ENCODE measurements at regions not wholly inside any gene's neighbourhood (a gene's known extent, or its start where the extent isn't known, plus 50 kb on each side); places are given as distances from the start of the nearest gene placed in this dataset.

GRCh38 chr18:78477840-78478239 is 501.8 kb upstream of the SALL3 start:
- DNase-seq (ENCODE audit: low read depth, low spot score) = no peak
- H3K36me3 Mint-ChIP-seq (ENCODE audit: low read depth) = no peaks in the 10 kb centered on the region
- H3K4me1 Mint-ChIP-seq = no peaks in the 10 kb centered on the region
- H3K27ac Mint-ChIP-seq (ENCODE audit: unreplicated experiment) = peak overlapping the region; percentile 27
- H3K4me3 Mint-ChIP-seq = no peak overlapping the region
- no peaks in the 10 kb centered on the region for H3K9me3 Mint-ChIP-seq
- no peaks in the 10 kb centered on the region for H3K27me3 Mint-ChIP-seq (ENCODE audit: low read depth)
- TF ChIP-seq, protein P1, sequence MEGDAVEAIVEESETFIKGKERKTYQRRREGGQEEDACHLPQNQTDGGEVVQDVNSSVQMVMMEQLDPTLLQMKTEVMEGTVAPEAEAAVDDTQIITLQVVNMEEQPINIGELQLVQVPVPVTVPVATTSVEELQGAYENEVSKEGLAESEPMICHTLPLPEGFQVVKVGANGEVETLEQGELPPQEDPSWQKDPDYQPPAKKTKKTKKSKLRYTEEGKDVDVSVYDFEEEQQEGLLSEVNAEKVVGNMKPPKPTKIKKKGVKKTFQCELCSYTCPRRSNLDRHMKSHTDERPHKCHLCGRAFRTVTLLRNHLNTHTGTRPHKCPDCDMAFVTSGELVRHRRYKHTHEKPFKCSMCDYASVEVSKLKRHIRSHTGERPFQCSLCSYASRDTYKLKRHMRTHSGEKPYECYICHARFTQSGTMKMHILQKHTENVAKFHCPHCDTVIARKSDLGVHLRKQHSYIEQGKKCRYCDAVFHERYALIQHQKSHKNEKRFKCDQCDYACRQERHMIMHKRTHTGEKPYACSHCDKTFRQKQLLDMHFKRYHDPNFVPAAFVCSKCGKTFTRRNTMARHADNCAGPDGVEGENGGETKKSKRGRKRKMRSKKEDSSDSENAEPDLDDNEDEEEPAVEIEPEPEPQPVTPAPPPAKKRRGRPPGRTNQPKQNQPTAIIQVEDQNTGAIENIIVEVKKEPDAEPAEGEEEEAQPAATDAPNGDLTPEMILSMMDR (conservative IDR thresholded peaks at IDR 0.05) = no peak

DNA sequence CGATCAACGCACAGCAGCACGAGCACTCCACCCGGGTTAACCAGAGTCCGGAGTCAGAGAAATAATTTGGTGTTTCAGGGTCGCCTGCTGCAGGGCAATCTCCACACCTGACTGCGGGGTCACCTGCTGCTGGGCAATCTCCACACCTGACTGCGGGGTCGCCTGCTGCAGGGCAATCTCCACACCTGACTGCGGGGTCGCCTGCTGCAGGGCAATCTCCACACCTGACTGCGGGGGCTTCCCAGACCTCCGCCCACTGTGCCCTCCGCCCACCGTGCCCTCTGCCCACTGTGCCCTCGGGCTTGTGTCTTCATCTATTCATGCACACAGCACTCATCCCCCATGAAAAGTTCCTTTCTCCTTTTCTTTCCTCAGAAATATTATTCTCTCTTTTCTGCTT is 500.2 kb upstream of the SALL3 start:
- Mint-ChIP-seq H3K4me1 (no peaks in the 10 kb centered on the region), H3K27ac (ENCODE audit: unreplicated experiment) (no peak overlapping the region), H3K9me3 (no peaks in the 10 kb centered on the region), H3K27me3 (ENCODE audit: low read depth) (no peaks in the 10 kb centered on the region), H3K36me3 (ENCODE audit: low read depth) (no peaks in the 10 kb centered on the region), H3K4me3 (no peak overlapping the region)
- TF ChIP-seq, protein P1 (conservative IDR thresholded peaks at IDR 0.05) = no peak
- no peak for DNase-seq (ENCODE audit: low read depth, low spot score)

GRCh38 chr18:78480262-78481054 is 499.2 kb upstream of the SALL3 start:
- Mint-ChIP-seq H3K36me3 (ENCODE audit: low read depth) (no peaks in the 10 kb centered on the region), H3K4me3 (no peak overlapping the region)

DNA sequence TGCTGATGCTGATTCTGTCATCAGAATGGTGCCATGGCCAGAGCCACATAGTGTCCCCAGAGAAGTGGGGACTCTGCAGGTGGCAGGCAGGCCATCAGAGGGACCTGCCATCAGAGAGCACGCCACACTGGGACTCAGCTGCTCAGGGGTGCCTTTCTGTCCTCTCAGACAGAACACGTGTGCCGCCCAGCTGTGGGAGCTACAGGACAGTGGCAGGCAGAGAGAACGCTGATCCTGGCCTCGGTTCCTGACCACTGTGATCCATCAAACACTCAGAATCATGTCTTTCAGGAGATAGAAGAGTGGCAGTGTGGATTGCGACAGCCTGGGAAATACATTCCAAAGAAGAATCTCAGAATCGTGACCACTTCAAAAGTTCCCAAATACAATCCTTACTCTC is 497.2 kb upstream of the SALL3 start:
- Mint-ChIP-seq H3K4me3 (no peak overlapping the region), H3K27me3 (ENCODE audit: low read depth) (no peaks in the 10 kb centered on the region), H3K27ac (ENCODE audit: unreplicated experiment) (no peak overlapping the region), H3K4me1 (no peaks in the 10 kb centered on the region), H3K9me3 (peaks cover 4% of the 10 kb centered on the region), H3K36me3 (ENCODE audit: low read depth) (no peaks in the 10 kb centered on the region)
- TF ChIP-seq, protein P1 (conservative IDR thresholded peaks at IDR 0.05) = no peak
- DNase-seq (ENCODE audit: low read depth, low spot score) = no peak

More at GRCh38 chr18:78480262-78481054, 499.2 kb upstream of the SALL3 start:
- TF ChIP-seq, protein P1 (conservative IDR thresholded peaks at IDR 0.05) = no peak
- no peaks in the 10 kb centered on the region for H3K9me3 Mint-ChIP-seq
- no peak overlapping the region for H3K27ac Mint-ChIP-seq (ENCODE audit: unreplicated experiment)
- no peaks in the 10 kb centered on the region for H3K27me3 Mint-ChIP-seq (ENCODE audit: low read depth)
- no peak for DNase-seq (ENCODE audit: low read depth, low spot score)
- H3K4me1 Mint-ChIP-seq = no peaks in the 10 kb centered on the region

- no peaks in the 10 kb centered on the region for H3K4me1 Mint-ChIP-seq
- H3K27ac Mint-ChIP-seq (ENCODE audit: unreplicated experiment) = no peak overlapping the region
Measured at GRCh38 chr18:78487649-78488048, 492.0 kb upstream of the SALL3 start.

More at GRCh38 chr18:78487649-78488048, 492.0 kb upstream of the SALL3 start:
- H3K4me3 Mint-ChIP-seq = no peak overlapping the region
- H3K9me3 Mint-ChIP-seq = peaks cover 6% of the 10 kb centered on the region
- no peak for DNase-seq (ENCODE audit: low read depth, low spot score)
- no peaks in the 10 kb centered on the region for H3K27me3 Mint-ChIP-seq (ENCODE audit: low read depth)
- TF ChIP-seq, protein P1 (conservative IDR thresholded peaks at IDR 0.05) = no peak
- H3K36me3 Mint-ChIP-seq (ENCODE audit: low read depth) = peaks cover 4% of the 10 kb centered on the region

All from neural crest cell (in vitro differentiated cells).